EL (cell line): ENCODE measurements at regions not wholly inside any gene's neighbourhood (a gene's known extent, or its start where the extent isn't known, plus 50 kb on each side); places are given as distances from the start of the nearest gene placed in this dataset.

ENCODE experiments used
- DNase-seq: peaks from one replicate; pipeline ENCODE4 v3.0.0-alpha.2; 2016

- no peak for DNase-seq
Measured at GRCh38 chr13:39859898-39860297, 204.4 kb downstream of the COG6 start.

- DNase-seq: no peak
Measured at GRCh38 chr13:39862900-39863299, 207.4 kb downstream of the COG6 start.

GRCh38 chr13:39864221-39864620 is 208.8 kb downstream of the COG6 start:
- no peak for DNase-seq

- DNase-seq: no peak
Measured at GRCh38 chr13:39866722-39867121, 211.3 kb downstream of the COG6 start.

- no peak for DNase-seq
Measured at GRCh38 chr13:39867807-39868206, 212.3 kb downstream of the COG6 start.

GRCh38 chr13:39870197-39870747 is 214.8 kb downstream of the COG6 start:
- DNase-seq: peak; percentile 34

- no peak for DNase-seq
Measured at GRCh38 chr13:39874331-39875053, 219.0 kb downstream of the COG6 start.

GRCh38 chr13:39875111-39875987 is 219.9 kb downstream of the COG6 start:
- peak; percentile 63 for DNase-seq

GRCh38 chr13:39876258-39876657 is 220.8 kb downstream of the COG6 start:
- peak; percentile 97 for DNase-seq

- no peak for DNase-seq
Measured at GRCh38 chr13:39877134-39877533, 221.7 kb downstream of the COG6 start.

GRCh38 chr13:39879286-39880035 is 224.0 kb downstream of the COG6 start:
- DNase-seq: no peak

GRCh38 chr13:39881383-39881782 is 225.9 kb downstream of the COG6 start:
- no peak for DNase-seq

- DNase-seq: peak; percentile 74
Measured at GRCh38 chr13:39881887-39882286, 226.4 kb downstream of the COG6 start.

- DNase-seq: no peak
Measured at GRCh38 chr13:39884166-39884565, 228.7 kb downstream of the COG6 start.

- DNase-seq: no peak
Measured at GRCh38 chr13:39886336-39886735, 230.9 kb downstream of the COG6 start.

- DNase-seq: no peak
Measured at GRCh38 chr13:39887387-39887786, 231.9 kb downstream of the COG6 start.

GRCh38 chr13:39888865-39889810 is 233.7 kb downstream of the COG6 start:
- DNase-seq: peak; percentile 25

GRCh38 chr13:39890537-39890936 is 235.1 kb downstream of the COG6 start:
- no peak for DNase-seq

GRCh38 chr13:39892721-39893685 is 237.5 kb downstream of the COG6 start:
- DNase-seq: no peak

- DNase-seq: no peak
Measured at GRCh38 chr13:39893808-39894207, 238.3 kb downstream of the COG6 start.

GRCh38 chr13:39894586-39894985 is 239.1 kb downstream of the COG6 start:
- no peak for DNase-seq
